HEK293 (cell line): ENCODE measurements at regions not wholly inside any gene's neighbourhood (a gene's known extent, or its start where the extent isn't known, plus 50 kb on each side); places are given as distances from the start of the nearest gene placed in this dataset.

Experiments used
- CTCF ChIA-PET: fragments of 350-600 bp; formaldehyde crosslinking; extraction: SDS; loops from one replicate; lab custom pipeline; 2021; ENCODE audit warnings: antibody characterized with exemption; lab: Yijun Ruan, JAX
- POLR2A ChIA-PET: fragments of 300-600 bp; formaldehyde crosslinking; extraction: SDS; loops from one replicate; lab custom pipeline; 2020; ENCODE audit warnings: antibody characterized with exemption, inconsistent platforms; lab: Yijun Ruan, JAX
- H3K27ac ChIP-seq: fragments of 200-500 bp; sonication (Bioruptor generic); 2 replicates; pipeline ENCODE4 v1.5.1; 2014; ENCODE audit warnings: low read depth, low read length, control low read depth, inconsistent platforms; ENCODE audit errors: extremely low read depth
- H3K36me3 ChIP-seq, 2 experiments: fragments of 200-500 bp in 1 of 2; sonication (Bioruptor generic) in 1 of 2; 1 replicate in 1 of 2; 2 replicates in 1 of 2; pipeline ENCODE4 v1.5.1; 2014 to 2017; ENCODE audit warnings: inconsistent platforms in 2 of 2, low read length in 2 of 2; ENCODE audit not compliant: control insufficient read depth in 2 of 2, insufficient read depth in 1 of 2
- H3K4me1 ChIP-seq: fragments of 200-500 bp; sonication (Bioruptor generic); 2 replicates; pipeline ENCODE4 v1.5.1; 2014; ENCODE audit warnings: mild to moderate bottlenecking, low read length, inconsistent platforms; ENCODE audit not compliant: control insufficient read depth, insufficient read depth
- H3K4me3 ChIP-seq: 2 replicates; pipeline ENCODE4 v1.5.1; 2011; ENCODE audit warnings: low read depth, mild to moderate bottlenecking, control low read depth, low read length, moderate library complexity
- H3K9me3 ChIP-seq: fragments of 200-500 bp; sonication (Bioruptor generic); 2 replicates; pipeline ENCODE4 v1.5.1; 2014; ENCODE audit warnings: low read depth, low read length, inconsistent platforms; ENCODE audit not compliant: control insufficient read depth, insufficient read depth
- BCL11B ChIP-seq: fragments of 450-650 bp; formaldehyde crosslinking; IDR thresholded peaks from 2 replicates; pipeline ENCODE4 v1.5.1; 2016; ENCODE audit warnings: low read depth, missing biosample characterization, missing genetic modification characterization
- GFI1B ChIP-seq: fragments of 450-650 bp; formaldehyde crosslinking; IDR thresholded peaks from 2 replicates; pipeline ENCODE4 v1.5.1; 2016; ENCODE audit warnings: missing biosample characterization, missing genetic modification characterization
- GLI4 ChIP-seq: fragments of 450-650 bp; formaldehyde crosslinking; IDR thresholded peaks from 2 replicates; pipeline ENCODE4 v1.5.1; 2016; ENCODE audit warnings: missing biosample characterization, missing genetic modification characterization
- KLF10 ChIP-seq: fragments of 450-650 bp; IDR thresholded peaks from 2 replicates; pipeline ENCODE4 v1.5.1; 2018; ENCODE audit warnings: missing biosample characterization, mild to moderate bottlenecking, missing genetic modification characterization
- OVOL3 ChIP-seq: fragments of 450-650 bp; formaldehyde crosslinking; IDR thresholded peaks from 2 replicates; pipeline ENCODE4 v1.5.1; 2016; ENCODE audit warnings: missing biosample characterization, missing genetic modification characterization
- ZBTB11 ChIP-seq: fragments of 450-650 bp; formaldehyde crosslinking; conservative IDR thresholded peaks from 2 replicates; pipeline ENCODE4 v1.5.1; 2016; ENCODE audit warnings: low read depth, missing biosample characterization, missing genetic modification characterization
- ZBTB17 ChIP-seq: fragments of 450-650 bp; formaldehyde crosslinking; IDR thresholded peaks from 2 replicates; pipeline ENCODE4 v1.5.1; 2016; ENCODE audit warnings: missing biosample characterization, missing genetic modification characterization
- ZBTB26 ChIP-seq: fragments of 450-650 bp; formaldehyde crosslinking; optimal IDR thresholded peaks from 2 replicates; pipeline ENCODE3; 2016; ENCODE audit warnings: missing biosample characterization, mild to moderate bottlenecking, missing genetic modification characterization
- ZBTB49 ChIP-seq: fragments of 450-650 bp; formaldehyde crosslinking; IDR thresholded peaks from 2 replicates; pipeline ENCODE4 v1.5.1; 2016; ENCODE audit warnings: missing biosample characterization, missing genetic modification characterization, low read depth
- ZBTB8A ChIP-seq: fragments of 450-650 bp; formaldehyde crosslinking; IDR thresholded peaks from 2 replicates; pipeline ENCODE4 v1.5.1; 2016; ENCODE audit warnings: missing biosample characterization, missing genetic modification characterization
- ZNF140 ChIP-seq: fragments of 450-650 bp; formaldehyde crosslinking; IDR thresholded peaks from 2 replicates; pipeline ENCODE4 v1.5.1; 2016; ENCODE audit warnings: missing biosample characterization, missing genetic modification characterization
- ZNF169 ChIP-seq: fragments of 450-650 bp; formaldehyde crosslinking; IDR thresholded peaks from 2 replicates; pipeline ENCODE4 v1.5.1; 2016; ENCODE audit warnings: missing biosample characterization, missing genetic modification characterization
- ZNF175 ChIP-seq: fragments of 450-650 bp; formaldehyde crosslinking; IDR thresholded peaks from 2 replicates; pipeline ENCODE4 v1.5.1; 2016; ENCODE audit warnings: missing biosample characterization, missing genetic modification characterization
- ZNF18 ChIP-seq: fragments of 450-650 bp; formaldehyde crosslinking; IDR thresholded peaks from 2 replicates; pipeline ENCODE4 v1.5.1; 2016; ENCODE audit warnings: missing biosample characterization, missing genetic modification characterization
- ZNF184 ChIP-seq: fragments of 450-650 bp; IDR thresholded peaks from 2 replicates; pipeline ENCODE4 v1.5.1; 2018; ENCODE audit warnings: missing biosample characterization, mild to moderate bottlenecking, missing genetic modification characterization
- ZNF19 ChIP-seq: fragments of 450-650 bp; formaldehyde crosslinking; IDR thresholded peaks from 2 replicates; pipeline ENCODE4; 2016; ENCODE audit warnings: missing biosample characterization, missing genetic modification characterization, low read depth
- ZNF202 ChIP-seq: fragments of 450-650 bp; formaldehyde crosslinking; IDR thresholded peaks from 2 replicates; pipeline ENCODE4 v1.5.1; 2016; ENCODE audit warnings: missing biosample characterization, missing genetic modification characterization, borderline replicate concordance
- ZNF223 ChIP-seq: fragments of 450-650 bp; formaldehyde crosslinking; IDR thresholded peaks from 2 replicates; pipeline ENCODE4 v1.5.1; 2016; ENCODE audit warnings: missing biosample characterization, missing genetic modification characterization
- ZNF37A ChIP-seq: fragments of 450-650 bp; IDR thresholded peaks from 2 replicates; pipeline ENCODE4 v1.5.1; 2018; ENCODE audit warnings: missing biosample characterization, missing genetic modification characterization
- ZNF391 ChIP-seq: fragments of 450-650 bp; formaldehyde crosslinking; IDR thresholded peaks from 2 replicates; pipeline ENCODE4 v1.5.1; 2016; ENCODE audit warnings: low read depth, missing biosample characterization, missing genetic modification characterization, borderline replicate concordance
- ZNF549 ChIP-seq: fragments of 450-650 bp; IDR thresholded peaks from 2 replicates; pipeline ENCODE4 v1.5.1; 2018; ENCODE audit warnings: missing biosample characterization, missing genetic modification characterization, mild to moderate bottlenecking, inconsistent platforms, moderate library complexity
- ZNF561 ChIP-seq: fragments of 450-650 bp; IDR thresholded peaks from 2 replicates; pipeline ENCODE4 v1.5.1; 2018; ENCODE audit warnings: missing biosample characterization, missing genetic modification characterization, borderline replicate concordance
- ZNF596 ChIP-seq: fragments of 450-650 bp; IDR thresholded peaks from 2 replicates; pipeline ENCODE4 v1.5.0; 2018; ENCODE audit warnings: missing biosample characterization, mild to moderate bottlenecking, missing genetic modification characterization, moderate library complexity
- ZNF621 ChIP-seq: fragments of 450-650 bp; formaldehyde crosslinking; IDR thresholded peaks from 2 replicates; pipeline ENCODE4 v1.5.1; 2017; ENCODE audit warnings: missing biosample characterization, missing genetic modification characterization
- ZNF626 ChIP-seq: fragments of 450-650 bp; sonication (Bioruptor Pico); formaldehyde crosslinking; IDR thresholded peaks from 2 replicates; pipeline ENCODE4 v1.5.1; 2018; ENCODE audit warnings: missing biosample characterization, missing genetic modification characterization, inconsistent platforms
- ZNF629 ChIP-seq: fragments of 450-650 bp; formaldehyde crosslinking; IDR thresholded peaks from 2 replicates; pipeline ENCODE4 v1.5.1; 2017; ENCODE audit warnings: missing biosample characterization, missing genetic modification characterization
- ZNF654 ChIP-seq: fragments of 450-650 bp; formaldehyde crosslinking; IDR thresholded peaks from 2 replicates; pipeline ENCODE4 v1.5.1; 2016; ENCODE audit warnings: low read depth, missing biosample characterization, missing genetic modification characterization
- ZNF785 ChIP-seq: fragments of 450-650 bp; formaldehyde crosslinking; IDR thresholded peaks from 2 replicates; pipeline ENCODE4 v1.5.1; 2016; ENCODE audit warnings: missing biosample characterization, missing genetic modification characterization
- ZNF792 ChIP-seq: fragments of 450-650 bp; formaldehyde crosslinking; IDR thresholded peaks from 2 replicates; pipeline ENCODE4 v1.5.1; 2016; ENCODE audit warnings: missing biosample characterization, missing genetic modification characterization
- ZSCAN4 ChIP-seq: fragments of 450-650 bp; formaldehyde crosslinking; IDR thresholded peaks from 2 replicates; pipeline ENCODE4 v1.5.1; 2017; ENCODE audit warnings: missing biosample characterization, missing genetic modification characterization

- TF ChIP-seq ZNF549 (tag by site-specific recombination) = no peak
- no peak for TF ChIP-seq ZNF596 (tag by site-specific recombination)
- TF ChIP-seq ZNF561 (tag by site-specific recombination) = no peak
- TF ChIP-seq ZBTB17 (tag by site-specific recombination) = no peak
- no peak for TF ChIP-seq GFI1B
- no peak for TF ChIP-seq ZNF202 (tag by site-specific recombination)
- no peak for TF ChIP-seq ZNF654 (tag by site-specific recombination)
- TF ChIP-seq ZNF184 = no peak
- TF ChIP-seq ZNF140 = no peak
- TF ChIP-seq ZNF169 (tag by site-specific recombination) = no peak
- no peak for TF ChIP-seq ZNF223 (tag by site-specific recombination)
- TF ChIP-seq ZNF626 (tag by site-specific recombination) = no peak
- TF ChIP-seq ZBTB8A (tag by site-specific recombination) = no peak
- no peak for TF ChIP-seq ZNF19 (tag by site-specific recombination)
Measured at GRCh38 chr10:128538671-128539070, 412.4 kb upstream of the MKI67 start (continued).

GRCh38 chr10:128539510-128540127, 413.4 kb upstream of the MKI67 start:
- Histone ChIP-seq H3K9me3 (no peaks in the 10 kb centered on the region), H3K27ac (no peak overlapping the region), H3K36me3 (no peaks in the 10 kb centered on the region), H3K4me1 (peaks cover 30% of the 10 kb centered on the region), H3K4me3 (no peak overlapping the region)
- POLR2A ChIA-PET = interaction anchor here (0.7 kb wide), 1 partner anchor 201 kb away, joined by 5 read pairs; no protein-coding TSS in a partner anchor
- CTCF ChIA-PET = interaction anchor here (0.6 to 0.8 kb wide), 3 partner anchors 83 to 551 kb away, joined by 4 read pairs; no protein-coding TSS in a partner anchor
- TF ChIP-seq ZBTB11 (tag by site-specific recombination) = no peak
- no peak for TF ChIP-seq ZNF792
- TF ChIP-seq OVOL3 (tag by site-specific recombination) = no peak
- TF ChIP-seq BCL11B (tag by site-specific recombination) = no peak
- TF ChIP-seq ZNF175 (tag by site-specific recombination) = no peak
- no peak for TF ChIP-seq ZNF18 (tag by site-specific recombination)
- TF ChIP-seq ZNF785 (tag by site-specific recombination) = no peak
- TF ChIP-seq ZNF621 (tag by site-specific recombination) = no peak
- no peak for TF ChIP-seq ZNF629 (tag by site-specific recombination)
- no peak for TF ChIP-seq ZBTB49 (tag by site-specific recombination)
- no peak for TF ChIP-seq GLI4 (tag by site-specific recombination)
- TF ChIP-seq ZSCAN4 (tag by site-specific recombination) = no peak
- TF ChIP-seq KLF10 (tag by site-specific recombination) = no peak
- TF ChIP-seq ZNF391 = no peak
- no peak for TF ChIP-seq ZNF37A (tag by site-specific recombination)
- TF ChIP-seq ZBTB26 = no peak
